ENCODE measurements at regions not wholly inside any gene's neighbourhood (a gene's known extent, or its start where the extent isn't known, plus 50 kb on each side); places are given as distances from the start of the nearest gene placed in this dataset.

DNA sequence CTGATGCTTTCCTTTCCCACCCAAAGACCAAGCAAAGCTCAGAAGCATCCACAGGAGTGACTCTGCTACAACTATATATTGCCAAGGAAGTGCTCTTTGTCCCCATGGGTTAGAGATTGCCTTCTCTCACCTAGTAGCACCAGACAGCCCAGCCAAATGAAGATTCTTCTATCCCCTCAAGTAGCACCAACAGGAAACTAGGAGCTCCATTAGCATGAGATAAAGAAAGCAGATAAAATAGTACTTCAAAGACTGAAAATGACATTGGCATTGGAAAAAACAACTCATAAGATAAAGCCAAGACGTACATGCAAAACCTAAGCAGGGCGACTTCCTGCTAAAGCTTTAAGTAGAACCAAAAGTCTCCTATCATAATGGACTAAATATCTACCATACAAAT lies 871.5 kb downstream of the AMY1C start:
- no peaks in the 10 kb centered on the region for H3K79me2 ChIP-seq (ENCODE audit: insufficient read depth, low read depth, low read length)
- intact Hi-C loops (cut with micrococcal nuclease; ENCODE audit: unreplicated experiment) = no loop called here
- H3K4me1 ChIP-seq (ENCODE audit: insufficient read depth, low read length, poor library complexity, severe bottlenecking) = no peaks in the 10 kb centered on the region
- no peak overlapping the region for H3K4me3 ChIP-seq (ENCODE audit: low read depth, low read length, poor library complexity, severe bottlenecking)
- H3K36me3 ChIP-seq (ENCODE audit: insufficient read depth, low read length) = no peaks in the 10 kb centered on the region
- DNase-seq (ENCODE audit: low spot score) = no peak
- H3K27ac ChIP-seq (ENCODE audit: low read depth, low read length, poor library complexity, severe bottlenecking) = no peak overlapping the region
- no peak overlapping the region for H3K4me2 ChIP-seq (ENCODE audit: low read length)
- no TSS peak for BruUV-seq (replicated peaks)
- H4K20me1 ChIP-seq (ENCODE audit: insufficient read depth, low read length) = no peaks in the 10 kb centered on the region
- POLR2A ChIA-PET = no interaction called here
- no peak overlapping the region for H2AFZ ChIP-seq (ENCODE audit: low read length)
- H3K9me3 ChIP-seq (ENCODE audit: low read length) = no peaks in the 10 kb centered on the region
- CTCF ChIA-PET (ENCODE audit: unreplicated experiment) = no interaction called here
- TF ChIP-seq EZH2phosphoT487 (IDR thresholded peaks at IDR 0.05; ENCODE audit: borderline replicate concordance, low read depth, low read length) = no peak
- TF ChIP-seq, protein P1, sequence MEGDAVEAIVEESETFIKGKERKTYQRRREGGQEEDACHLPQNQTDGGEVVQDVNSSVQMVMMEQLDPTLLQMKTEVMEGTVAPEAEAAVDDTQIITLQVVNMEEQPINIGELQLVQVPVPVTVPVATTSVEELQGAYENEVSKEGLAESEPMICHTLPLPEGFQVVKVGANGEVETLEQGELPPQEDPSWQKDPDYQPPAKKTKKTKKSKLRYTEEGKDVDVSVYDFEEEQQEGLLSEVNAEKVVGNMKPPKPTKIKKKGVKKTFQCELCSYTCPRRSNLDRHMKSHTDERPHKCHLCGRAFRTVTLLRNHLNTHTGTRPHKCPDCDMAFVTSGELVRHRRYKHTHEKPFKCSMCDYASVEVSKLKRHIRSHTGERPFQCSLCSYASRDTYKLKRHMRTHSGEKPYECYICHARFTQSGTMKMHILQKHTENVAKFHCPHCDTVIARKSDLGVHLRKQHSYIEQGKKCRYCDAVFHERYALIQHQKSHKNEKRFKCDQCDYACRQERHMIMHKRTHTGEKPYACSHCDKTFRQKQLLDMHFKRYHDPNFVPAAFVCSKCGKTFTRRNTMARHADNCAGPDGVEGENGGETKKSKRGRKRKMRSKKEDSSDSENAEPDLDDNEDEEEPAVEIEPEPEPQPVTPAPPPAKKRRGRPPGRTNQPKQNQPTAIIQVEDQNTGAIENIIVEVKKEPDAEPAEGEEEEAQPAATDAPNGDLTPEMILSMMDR (conservative IDR thresholded peaks at IDR 0.05; ENCODE audit: low read length) = no peak
- H3K9me2 ChIP-seq (ENCODE audit: insufficient read depth, low read length) = no peaks in the 10 kb centered on the region

DNA sequence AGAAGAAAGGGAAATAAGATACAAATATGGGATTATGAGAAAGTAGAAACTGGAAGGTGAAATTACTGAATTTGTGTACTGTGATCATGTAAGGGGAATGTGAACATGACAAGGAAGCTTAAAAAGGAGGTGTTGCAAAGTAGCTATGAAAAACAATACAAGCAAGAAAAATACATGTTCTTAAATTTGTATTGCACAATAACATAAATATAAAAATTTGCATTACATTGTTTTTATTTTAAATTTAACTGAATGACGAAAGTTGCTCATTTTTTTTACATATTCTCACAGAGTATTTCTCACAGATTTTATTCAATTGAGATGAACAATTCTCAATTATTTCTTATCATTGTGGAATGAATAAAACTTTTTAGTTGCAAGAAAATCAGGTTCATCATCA lies 874.8 kb downstream of the AMY1C start:
- Histone ChIP-seq H3K4me1 (ENCODE audit: insufficient read depth, low read length, poor library complexity, severe bottlenecking) (no peaks in the 10 kb centered on the region), H3K27ac (ENCODE audit: low read depth, low read length, poor library complexity, severe bottlenecking) (no peak overlapping the region), H4K20me1 (ENCODE audit: insufficient read depth, low read length) (no peaks in the 10 kb centered on the region), H3K9me3 (ENCODE audit: low read length) (no peaks in the 10 kb centered on the region), H3K9me2 (ENCODE audit: insufficient read depth, low read length) (no peaks in the 10 kb centered on the region), H3K79me2 (ENCODE audit: insufficient read depth, low read depth, low read length) (no peaks in the 10 kb centered on the region), H3K4me2 (ENCODE audit: low read length) (no peak overlapping the region), H3K36me3 (ENCODE audit: insufficient read depth, low read length) (no peaks in the 10 kb centered on the region), H2AFZ (ENCODE audit: low read length) (no peak overlapping the region), H3K4me3 (ENCODE audit: low read depth, low read length, poor library complexity, severe bottlenecking) (no peak overlapping the region)
- intact Hi-C loops (cut with micrococcal nuclease; ENCODE audit: unreplicated experiment) = no loop called here
- ChIA-PET POLR2A (no interaction called here), CTCF (ENCODE audit: unreplicated experiment) (no interaction called here)
- TF ChIP-seq, protein P1 (conservative IDR thresholded peaks at IDR 0.05; ENCODE audit: low read length) = no peak
- no peak for TF ChIP-seq EZH2phosphoT487 (IDR thresholded peaks at IDR 0.05; ENCODE audit: borderline replicate concordance, low read depth, low read length)
- no TSS peak for BruUV-seq (replicated peaks)
- DNase-seq (ENCODE audit: low spot score) = no peak

DNA sequence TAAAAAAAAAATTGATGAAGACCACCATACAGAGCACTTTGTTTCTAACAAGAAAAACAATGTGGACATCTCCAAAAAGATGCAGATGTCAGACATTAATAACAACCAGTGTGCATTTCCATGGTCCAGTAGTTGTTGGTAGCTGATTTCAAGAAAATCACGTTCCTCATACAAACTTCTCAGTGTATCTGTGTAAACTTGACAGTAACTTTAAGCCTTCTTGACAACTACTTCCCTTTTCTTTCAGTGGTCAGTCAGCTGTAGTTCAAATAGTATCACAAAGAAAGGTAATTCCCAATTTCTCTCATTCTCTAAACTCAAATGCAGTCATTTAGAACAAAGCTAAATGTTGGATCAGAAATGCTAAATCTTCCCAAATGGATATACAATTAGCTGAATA lies 879.9 kb downstream of the AMY1C start:
- no peak overlapping the region for H2AFZ ChIP-seq (ENCODE audit: low read length)
- H4K20me1 ChIP-seq (ENCODE audit: insufficient read depth, low read length) = no peaks in the 10 kb centered on the region
- no peak overlapping the region for H3K27ac ChIP-seq (ENCODE audit: low read depth, low read length, poor library complexity, severe bottlenecking)
- no peak overlapping the region for H3K4me2 ChIP-seq (ENCODE audit: low read length)
- no peaks in the 10 kb centered on the region for H3K36me3 ChIP-seq (ENCODE audit: insufficient read depth, low read length)
- no peaks in the 10 kb centered on the region for H3K4me1 ChIP-seq (ENCODE audit: insufficient read depth, low read length, poor library complexity, severe bottlenecking)
- no peaks in the 10 kb centered on the region for H3K79me2 ChIP-seq (ENCODE audit: insufficient read depth, low read depth, low read length)
- no TSS peak for BruUV-seq (replicated peaks)
- intact Hi-C loops (cut with micrococcal nuclease; ENCODE audit: unreplicated experiment) = no loop called here
- no peaks in the 10 kb centered on the region for H3K9me3 ChIP-seq (ENCODE audit: low read length)
- no peak for DNase-seq (ENCODE audit: low spot score)
- no peaks in the 10 kb centered on the region for H3K9me2 ChIP-seq (ENCODE audit: insufficient read depth, low read length)
- no peak overlapping the region for H3K4me3 ChIP-seq (ENCODE audit: low read depth, low read length, poor library complexity, severe bottlenecking)
- POLR2A ChIA-PET = interaction anchor here (0.7 to 1.4 kb wide), 2 partner anchors 11 to 1718 kb away, joined by 3 to 4 read pairs; no protein-coding TSS in a partner anchor
- CTCF ChIA-PET (ENCODE audit: unreplicated experiment) = no interaction called here
- TF ChIP-seq, protein P1 (conservative IDR thresholded peaks at IDR 0.05; ENCODE audit: low read length) = no peak
- no peak for TF ChIP-seq EZH2phosphoT487 (IDR thresholded peaks at IDR 0.05; ENCODE audit: borderline replicate concordance, low read depth, low read length)

Measured in OCI-LY7 (cell line).